ENCODE measurements at regions not wholly inside any gene's neighbourhood (a gene's known extent, or its start where the extent isn't known, plus 50 kb on each side); places are given as distances from the start of the nearest gene placed in this dataset.
A peak's percentile ranks its signal among the peaks of the same experiment; 100 is the strongest.

- no peak overlapping the region for H3K4me3 ChIP-seq (ENCODE audit: low read depth, low read length)
- peaks cover 4% of the 10 kb centered on the region for H3K27me3 ChIP-seq (ENCODE audit: control insufficient read depth, insufficient read depth, low read length)
- TF ChIP-seq CTCF (IDR thresholded peaks at IDR 0.05; ENCODE audit: insufficient read depth, low read length, severe bottlenecking) = no peak
- DNase-seq (ENCODE audit: low read depth) (no peak), FAIRE-seq (no peak)
- no peaks in the 10 kb centered on the region for H3K36me3 ChIP-seq (ENCODE audit: control insufficient read depth, insufficient read depth, low read length)
Measured at GRCh38 chr20:22338140-22338708, 246.1 kb downstream of the FOXA2 start.

- no peaks in the 10 kb centered on the region for H3K36me3 ChIP-seq (ENCODE audit: control insufficient read depth, insufficient read depth, low read length)
- TF ChIP-seq CTCF (IDR thresholded peaks at IDR 0.05; ENCODE audit: insufficient read depth, low read length, severe bottlenecking) = no peak
- FAIRE-seq = no peak
- no peak overlapping the region for H3K4me3 ChIP-seq (ENCODE audit: low read depth, low read length)
- peaks cover 7% of the 10 kb centered on the region for H3K27me3 ChIP-seq (ENCODE audit: control insufficient read depth, insufficient read depth, low read length)
- no peak for DNase-seq (ENCODE audit: low read depth)
Measured at GRCh38 chr20:22335210-22335609, 249.2 kb downstream of the FOXA2 start.

- peaks cover 7% of the 10 kb centered on the region for H3K27me3 ChIP-seq (ENCODE audit: control insufficient read depth, insufficient read depth, low read length)
- DNase-seq (ENCODE audit: low read depth) (peak; percentile 66), FAIRE-seq (no peak)
- peak; percentile 75 for TF ChIP-seq CTCF (IDR thresholded peaks at IDR 0.05; ENCODE audit: insufficient read depth, low read length, severe bottlenecking)
- H3K4me3 ChIP-seq (ENCODE audit: low read depth, low read length) = no peak overlapping the region
- no peaks in the 10 kb centered on the region for H3K36me3 ChIP-seq (ENCODE audit: control insufficient read depth, insufficient read depth, low read length)
Measured at GRCh38 chr20:22333885-22334545, 250.4 kb downstream of the FOXA2 start.

- no peak for DNase-seq (ENCODE audit: low read depth)
- no peak overlapping the region for H3K4me3 ChIP-seq (ENCODE audit: low read depth, low read length)
- no peak for FAIRE-seq
Measured at GRCh38 chr20:22324505-22324904, 259.9 kb downstream of the FOXA2 start.

GRCh38 chr20:22322513-22322912 is 261.9 kb downstream of the FOXA2 start:
- Histone ChIP-seq H3K36me3 (ENCODE audit: control insufficient read depth, insufficient read depth, low read length) (no peaks in the 10 kb centered on the region), H3K27me3 (ENCODE audit: control insufficient read depth, insufficient read depth, low read length) (no peaks in the 10 kb centered on the region), H3K4me3 (ENCODE audit: low read depth, low read length) (no peak overlapping the region)
- DNase-seq (ENCODE audit: low read depth) (no peak), FAIRE-seq (no peak)
- no peak for TF ChIP-seq CTCF (IDR thresholded peaks at IDR 0.05; ENCODE audit: insufficient read depth, low read length, severe bottlenecking)

More at GRCh38 chr20:22324505-22324904, 259.9 kb downstream of the FOXA2 start:
- no peaks in the 10 kb centered on the region for H3K36me3 ChIP-seq (ENCODE audit: control insufficient read depth, insufficient read depth, low read length)
- no peak for TF ChIP-seq CTCF (IDR thresholded peaks at IDR 0.05; ENCODE audit: insufficient read depth, low read length, severe bottlenecking)
- no peaks in the 10 kb centered on the region for H3K27me3 ChIP-seq (ENCODE audit: control insufficient read depth, insufficient read depth, low read length)

GRCh38 chr20:22321191-22321590 is 263.2 kb downstream of the FOXA2 start:
- H3K36me3 ChIP-seq (ENCODE audit: control insufficient read depth, insufficient read depth, low read length) = no peaks in the 10 kb centered on the region
- no peak overlapping the region for H3K4me3 ChIP-seq (ENCODE audit: low read depth, low read length)
- no peak for FAIRE-seq
- H3K27me3 ChIP-seq (ENCODE audit: control insufficient read depth, insufficient read depth, low read length) = no peaks in the 10 kb centered on the region
- TF ChIP-seq CTCF (IDR thresholded peaks at IDR 0.05; ENCODE audit: insufficient read depth, low read length, severe bottlenecking) = no peak
- DNase-seq (ENCODE audit: low read depth) = no peak
